DND-41 (cell line): ENCODE measurements at regions not wholly inside any gene's neighbourhood (a gene's known extent, or its start where the extent isn't known, plus 50 kb on each side); places are given as distances from the start of the nearest gene placed in this dataset.
"Not testable (repeated sequence)": the region's sequence is repeated elsewhere in the genome, so short reads cannot be mapped to it uniquely, and the experiment has no call there.

Experiments
- ATAC-seq: fragments of 200-7000 bp; cut with Tn5 transposase; 3 replicates; pipeline ENCODE4 v1.9.1; 2021; ENCODE audit warnings: low read depth; ENCODE audit not compliant: insufficient read depth
- DNase-seq: peaks from one replicate; pipeline ENCODE4 v3.0.0-alpha.2; 2020
- H2AFZ ChIP-seq: 2 replicates; pipeline ENCODE4 v1.6.0; 2012; ENCODE audit warnings: low read depth, low read length
- H3K27ac ChIP-seq: 2 replicates; pipeline ENCODE4 v1.5.1; 2012; ENCODE audit warnings: low read length, inconsistent platforms
- H3K27me3 ChIP-seq: fragments of 200-600 bp; sonication (generic); 2 replicates; pipeline ENCODE4 v1.6.0; 2012; ENCODE audit warnings: low read length, mild to moderate bottlenecking, inconsistent platforms; ENCODE audit not compliant: insufficient read depth, poor library complexity
- H3K36me3 ChIP-seq: 2 replicates; pipeline ENCODE4 v1.5.1; 2012; ENCODE audit warnings: low read length, inconsistent platforms; ENCODE audit not compliant: insufficient read depth
- H3K4me1 ChIP-seq: 2 replicates; pipeline ENCODE4 v1.5.1; 2012; ENCODE audit warnings: mild to moderate bottlenecking, low read length; ENCODE audit not compliant: insufficient read depth
- H3K4me2 ChIP-seq: 2 replicates; pipeline ENCODE4 v1.6.0; 2012; ENCODE audit warnings: mild to moderate bottlenecking, moderate library complexity, low read length, inconsistent platforms; ENCODE audit not compliant: insufficient read depth
- H3K4me3 ChIP-seq, 2 experiments: fragments of 200-600 bp in 1 of 2; shearing (Covaris generic) in 1 of 2; 2 replicates each; pipeline ENCODE4 v1.5.1; 2012 to 2016; ENCODE audit warnings: inconsistent platforms in 2 of 2, low read length in 2 of 2, mild to moderate bottlenecking in 2 of 2, low read depth in 1 of 2, moderate library complexity in 1 of 2
- H3K79me2 ChIP-seq: 2 replicates; pipeline ENCODE4 v1.6.0; 2012; ENCODE audit warnings: low read length, inconsistent platforms; ENCODE audit not compliant: insufficient read depth
- H3K9ac ChIP-seq: 2 replicates; pipeline ENCODE4 v1.6.0; 2012; ENCODE audit warnings: low read depth, mild to moderate bottlenecking, inconsistent platforms, low read length, moderate library complexity
- H3K9me3 ChIP-seq: 2 replicates; pipeline ENCODE4 v1.5.1; 2012; ENCODE audit warnings: low read length, moderate library complexity, mild to moderate bottlenecking, inconsistent platforms; ENCODE audit not compliant: insufficient read depth, severe bottlenecking
- H4K20me1 ChIP-seq: 2 replicates; pipeline ENCODE4 v1.6.0; 2012; ENCODE audit warnings: low read length; ENCODE audit not compliant: insufficient read depth
- EZH2 ChIP-seq: IDR thresholded peaks from 3 replicates; pipeline ENCODE4 v1.6.1; 2012; ENCODE audit warnings: borderline replicate concordance, low read depth, mild to moderate bottlenecking, moderate library complexity, low read length, inconsistent platforms; ENCODE audit not compliant: severe bottlenecking
- TF ChIP-seq, protein P1 (sequence below): IDR thresholded peaks from 2 replicates; pipeline ENCODE4 v1.5.1; 2012; ENCODE audit warnings: borderline replicate concordance, low read length, moderate library complexity, mild to moderate bottlenecking; ENCODE audit not compliant: poor library complexity, severe bottlenecking; ENCODE audit errors: extremely low read depth

DNA sequence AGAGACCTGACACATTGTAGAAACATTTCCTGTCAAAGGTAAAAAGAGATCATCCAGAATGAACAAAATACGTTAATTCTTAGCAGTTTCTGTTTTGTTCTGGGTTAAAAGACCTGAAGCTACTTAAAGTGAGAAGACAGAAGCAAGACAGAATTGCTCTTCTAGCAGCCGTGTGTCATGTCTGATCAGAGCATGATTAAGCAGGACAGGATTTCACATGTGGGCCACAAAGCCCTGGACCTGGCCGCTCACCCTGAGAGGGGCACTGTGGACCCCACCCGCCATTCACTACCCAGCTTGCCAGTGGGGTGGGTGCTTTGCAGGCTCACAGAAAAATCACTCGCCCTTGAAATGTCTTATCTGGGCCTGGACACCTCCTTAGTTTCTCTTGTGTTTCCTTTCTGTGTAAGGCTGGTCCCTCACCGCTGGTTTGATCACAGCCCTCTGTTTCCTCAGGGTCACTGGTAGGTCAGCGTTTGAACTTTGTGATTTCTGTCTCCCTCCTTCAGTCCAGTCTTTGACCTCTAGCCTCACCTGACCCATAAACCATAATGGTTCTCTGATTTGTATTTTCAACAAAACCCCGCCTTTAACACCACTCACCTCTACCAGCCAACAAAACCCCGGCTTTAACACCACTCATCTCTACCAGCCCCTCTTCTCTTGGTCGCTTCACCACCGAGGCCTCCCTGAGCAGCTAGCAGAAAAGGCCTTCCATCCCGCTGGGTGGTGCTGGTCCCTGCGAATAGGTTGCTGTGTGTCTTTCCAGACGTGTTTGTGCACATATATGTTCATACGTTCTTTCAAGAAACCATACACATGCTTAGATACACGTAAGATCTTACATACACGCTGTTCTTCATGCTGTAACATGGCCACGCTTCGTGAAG lies 185.0 kb downstream of the OR4M2 start:
- H2AFZ ChIP-seq, result no peak overlapping the region
- TF ChIP-seq, protein P1, sequence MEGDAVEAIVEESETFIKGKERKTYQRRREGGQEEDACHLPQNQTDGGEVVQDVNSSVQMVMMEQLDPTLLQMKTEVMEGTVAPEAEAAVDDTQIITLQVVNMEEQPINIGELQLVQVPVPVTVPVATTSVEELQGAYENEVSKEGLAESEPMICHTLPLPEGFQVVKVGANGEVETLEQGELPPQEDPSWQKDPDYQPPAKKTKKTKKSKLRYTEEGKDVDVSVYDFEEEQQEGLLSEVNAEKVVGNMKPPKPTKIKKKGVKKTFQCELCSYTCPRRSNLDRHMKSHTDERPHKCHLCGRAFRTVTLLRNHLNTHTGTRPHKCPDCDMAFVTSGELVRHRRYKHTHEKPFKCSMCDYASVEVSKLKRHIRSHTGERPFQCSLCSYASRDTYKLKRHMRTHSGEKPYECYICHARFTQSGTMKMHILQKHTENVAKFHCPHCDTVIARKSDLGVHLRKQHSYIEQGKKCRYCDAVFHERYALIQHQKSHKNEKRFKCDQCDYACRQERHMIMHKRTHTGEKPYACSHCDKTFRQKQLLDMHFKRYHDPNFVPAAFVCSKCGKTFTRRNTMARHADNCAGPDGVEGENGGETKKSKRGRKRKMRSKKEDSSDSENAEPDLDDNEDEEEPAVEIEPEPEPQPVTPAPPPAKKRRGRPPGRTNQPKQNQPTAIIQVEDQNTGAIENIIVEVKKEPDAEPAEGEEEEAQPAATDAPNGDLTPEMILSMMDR, result no peak
- TF ChIP-seq EZH2, result no peak
- no peaks in the 10 kb centered on the region for H3K36me3 ChIP-seq
- no peak overlapping the region for H3K4me3 ChIP-seq
- no peaks in the 10 kb centered on the region for H3K79me2 ChIP-seq
- no peak overlapping the region for H3K4me2 ChIP-seq
- H3K9ac ChIP-seq, result no peak overlapping the region
- H3K27me3 ChIP-seq, result no peaks in the 10 kb centered on the region
- ATAC-seq (no peak), DNase-seq (no peak)
- no peak overlapping the region for H3K27ac ChIP-seq
- no peaks in the 10 kb centered on the region for H3K4me1 ChIP-seq
- no peaks in the 10 kb centered on the region for H4K20me1 ChIP-seq
- H3K9me3 ChIP-seq, result no peaks in the 10 kb centered on the region

GRCh38 chr15:22265970-22266369 lies 185.6 kb downstream of the OR4M2 start:
- no peaks in the 10 kb centered on the region for H3K4me1 ChIP-seq
- no peak overlapping the region for H3K4me2 ChIP-seq
- no peak overlapping the region for H2AFZ ChIP-seq
- H4K20me1 ChIP-seq, result no peaks in the 10 kb centered on the region
- H3K27ac ChIP-seq, result no peak overlapping the region
- H3K79me2 ChIP-seq, result no peaks in the 10 kb centered on the region
- no peaks in the 10 kb centered on the region for H3K36me3 ChIP-seq
- no peaks in the 10 kb centered on the region for H3K27me3 ChIP-seq
- ATAC-seq (no peak), DNase-seq (no peak)
- no peak overlapping the region for H3K9ac ChIP-seq
- TF ChIP-seq, protein P1, result no peak
- TF ChIP-seq EZH2, result no peak
- no peaks in the 10 kb centered on the region for H3K9me3 ChIP-seq
- H3K4me3 ChIP-seq, result no peak overlapping the region

GRCh38 chr15:22267761-22268160 lies 187.4 kb downstream of the OR4M2 start:
- DNase-seq (no peak), ATAC-seq (no peak)
- Histone ChIP-seq H4K20me1 (no peaks in the 10 kb centered on the region), H3K9me3 (no peaks in the 10 kb centered on the region), H2AFZ (no peak overlapping the region), H3K27ac (no peak overlapping the region), H3K9ac (no peak overlapping the region), H3K4me3 (no peak overlapping the region), H3K4me2 (no peak overlapping the region), H3K27me3 (no peaks in the 10 kb centered on the region), H3K4me1 (no peaks in the 10 kb centered on the region), H3K79me2 (no peaks in the 10 kb centered on the region), H3K36me3 (no peaks in the 10 kb centered on the region)
- TF ChIP-seq, protein P1, result no peak
- TF ChIP-seq EZH2, result no peak

- not testable (repeated sequence) for H3K4me2 ChIP-seq, H3K4me1 ChIP-seq, H4K20me1 ChIP-seq, H3K27ac ChIP-seq, H3K79me2 ChIP-seq, ATAC-seq, H3K36me3 ChIP-seq, H3K9ac ChIP-seq, H2AFZ ChIP-seq, H3K27me3 ChIP-seq, H3K9me3 ChIP-seq, H3K4me3 ChIP-seq, DNase-seq
Observed at GRCh38 chr15:22268201-22268600, 187.9 kb downstream of the OR4M2 start.

DNA sequence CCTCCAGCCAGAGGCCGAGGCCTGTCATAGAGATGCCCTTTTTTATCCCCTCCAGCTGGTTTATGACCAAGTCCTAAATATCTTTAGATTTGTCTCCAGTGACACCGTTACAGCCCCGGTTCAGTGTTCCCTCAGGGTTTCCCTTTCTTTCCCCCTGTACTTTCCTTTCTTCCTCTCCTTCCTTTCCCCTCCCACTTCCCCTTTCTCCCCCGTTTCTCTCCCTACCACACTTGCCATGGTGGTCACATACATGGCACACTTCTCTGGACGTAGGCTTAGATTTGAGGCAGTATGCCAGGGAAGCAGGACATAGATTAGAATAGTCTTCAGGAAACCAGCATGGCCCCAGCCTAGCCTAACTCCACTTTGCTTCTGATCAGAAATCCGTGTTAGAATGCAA lies 188.3 kb downstream of the OR4M2 start:
- not testable (repeated sequence) for ATAC-seq, H3K4me2 ChIP-seq, H4K20me1 ChIP-seq, H3K4me1 ChIP-seq, H3K27ac ChIP-seq, H3K27me3 ChIP-seq, H2AFZ ChIP-seq, DNase-seq, H3K36me3 ChIP-seq, H3K9ac ChIP-seq, H3K4me3 ChIP-seq, H3K79me2 ChIP-seq, H3K9me3 ChIP-seq
